GM12891 (cell line): ENCODE measurements at regions not wholly inside any gene's neighbourhood (a gene's known extent, or its start where the extent isn't known, plus 50 kb on each side); places are given as distances from the start of the nearest gene placed in this dataset.

ENCODE experiments used
- POLR2A ChIP-seq: IDR thresholded peaks from 2 replicates; pipeline ENCODE4 v1.6.1; 2011; ENCODE audit warnings: low read depth, low read length, control low read depth
- POLR2AphosphoS5 ChIP-seq: IDR thresholded peaks from 2 replicates; pipeline ENCODE4 v1.6.1; 2011; ENCODE audit warnings: low read depth, low read length, control low read depth
- POU2F2 ChIP-seq: IDR thresholded peaks from 2 replicates; pipeline ENCODE4 v1.6.1; 2011; ENCODE audit warnings: low read depth, mild to moderate bottlenecking, control low read depth, low read length, moderate library complexity
- TAF1 ChIP-seq: IDR thresholded peaks from 2 replicates; pipeline ENCODE4 v1.6.1; 2011; ENCODE audit warnings: low read depth, low read length, control low read depth

GRCh38 chr3:152629363-152630122 is 205.4 kb upstream of the P2RY1 start:
- no peak for TF ChIP-seq POLR2AphosphoS5
- no peak for TF ChIP-seq POLR2A
- TF ChIP-seq POU2F2: no peak
- TF ChIP-seq TAF1: no peak
